AG20443 (cell line): ENCODE measurements at regions not wholly inside any gene's neighbourhood (a gene's known extent, or its start where the extent isn't known, plus 50 kb on each side); places are given as distances from the start of the nearest gene placed in this dataset.
A peak's percentile ranks its signal among the peaks of the same experiment; 100 is the strongest.
"Not testable (repeated sequence)": the region's sequence is repeated elsewhere in the genome, so short reads cannot be mapped to it uniquely, and the experiment has no call there.

Source experiments
- DNase-seq: peaks from one replicate; pipeline ENCODE4 v3.0.0; 2012; ENCODE audit warnings: low spot score, mixed read lengths

- DNase-seq, result no peak
Observed at GRCh38 chr19:30817965-30818567, 445.9 kb downstream of the ZNF536 start.

GRCh38 chr19:30817197-30817596 is 445.0 kb downstream of the ZNF536 start:
- no peak for DNase-seq

GRCh38 chr19:30815889-30816580 is 443.9 kb downstream of the ZNF536 start:
- no peak for DNase-seq

- no peak for DNase-seq
Observed at GRCh38 chr19:30812099-30812678, 440.0 kb downstream of the ZNF536 start.

- no peak for DNase-seq
Observed at GRCh38 chr19:30811397-30812098, 439.4 kb downstream of the ZNF536 start.

- no peak for DNase-seq
Observed at GRCh38 chr19:30810726-30811125, 438.5 kb downstream of the ZNF536 start.

GRCh38 chr19:30807278-30807677 is 435.1 kb downstream of the ZNF536 start:
- DNase-seq, result no peak

- DNase-seq, result no peak
Observed at GRCh38 chr19:30806311-30806710, 434.1 kb downstream of the ZNF536 start.

- no peak for DNase-seq
Observed at GRCh38 chr19:30804751-30805150, 432.6 kb downstream of the ZNF536 start.

GRCh38 chr19:30804333-30804732 is 432.1 kb downstream of the ZNF536 start:
- DNase-seq, result not testable (repeated sequence)

GRCh38 chr19:30802424-30803013 is 430.3 kb downstream of the ZNF536 start:
- DNase-seq, result no peak

GRCh38 chr19:30799865-30800755 is 427.9 kb downstream of the ZNF536 start:
- DNase-seq, result peak; percentile 85

GRCh38 chr19:30795727-30796126 is 423.5 kb downstream of the ZNF536 start:
- DNase-seq, result no peak

GRCh38 chr19:30792561-30793505 is 420.6 kb downstream of the ZNF536 start:
- DNase-seq, result no peak

GRCh38 chr19:30791088-30791487 is 418.9 kb downstream of the ZNF536 start:
- DNase-seq, result no peak

GRCh38 chr19:30790056-30790680 is 418.0 kb downstream of the ZNF536 start:
- DNase-seq, result no peak

- DNase-seq, result peak; percentile 3
Observed at GRCh38 chr19:30788105-30788765, 416.1 kb downstream of the ZNF536 start.

- no peak for DNase-seq
Observed at GRCh38 chr19:30785458-30786137, 413.4 kb downstream of the ZNF536 start.
